ENCODE measurements at regions not wholly inside any gene's neighbourhood (a gene's known extent, or its start where the extent isn't known, plus 50 kb on each side); places are given as distances from the start of the nearest gene placed in this dataset.

- Histone ChIP-seq H3K79me2 (replicated peaks; ENCODE audit: insufficient read depth, low read length) (no peaks in the 10 kb centered on the region), H3K9me2 (ENCODE audit: insufficient read depth, low read length) (no peaks in the 10 kb centered on the region), H2AFZ (ENCODE audit: low read depth, low read length) (no peak overlapping the region), H3K36me3 (ENCODE audit: insufficient read depth, low read length) (no peaks in the 10 kb centered on the region), H3K9me3 (ENCODE audit: low read length) (no peaks in the 10 kb centered on the region), H3K9ac (ENCODE audit: low read length) (no peak overlapping the region), H3F3A (ENCODE audit: insufficient read depth, low read length, poor library complexity, severe bottlenecking) (peaks cover 10% of the 10 kb centered on the region), H3K4me3 (ENCODE audit: low read length) (no peak overlapping the region), H3K4me2 (ENCODE audit: low read length) (no peak overlapping the region), H3K27ac (ENCODE audit: low read length) (no peak overlapping the region), H4K20me1 (ENCODE audit: insufficient read depth) (no peaks in the 10 kb centered on the region), H3K27me3 (ENCODE audit: insufficient read depth, low read depth, low read length) (no peaks in the 10 kb centered on the region)
- TF ChIP-seq POLR2AphosphoS5 (IDR thresholded peaks at IDR 0.05) (no peak), EZH2 (IDR thresholded peaks at IDR 0.05; ENCODE audit: borderline replicate concordance, insufficient read depth, low read length, poor library complexity, severe bottlenecking) (no peak), MXI1 (conservative IDR thresholded peaks at IDR 0.05; ENCODE audit: poor library complexity, severe bottlenecking) (no peak), EP300 (conservative IDR thresholded peaks at IDR 0.05; ENCODE audit: poor library complexity, severe bottlenecking) (no peak), REST (IDR thresholded peaks at IDR 0.05; ENCODE audit: borderline replicate concordance) (no peak), TAF1 (IDR thresholded peaks at IDR 0.05; ENCODE audit: low read depth) (no peak)
Measured at GRCh38 chr2:234592541-234592940, 95.7 kb upstream of the ARL4C start.

- H3K36me3 ChIP-seq (ENCODE audit: insufficient read depth, low read length) = no peaks in the 10 kb centered on the region
- TF ChIP-seq TAF1 (IDR thresholded peaks at IDR 0.05; ENCODE audit: low read depth) (no peak), MXI1 (conservative IDR thresholded peaks at IDR 0.05; ENCODE audit: poor library complexity, severe bottlenecking) (no peak), CTCF (IDR thresholded peaks at IDR 0.05; ENCODE audit: poor library complexity, severe bottlenecking) (no peak), REST (IDR thresholded peaks at IDR 0.05; ENCODE audit: borderline replicate concordance) (no peak), POLR2AphosphoS5 (IDR thresholded peaks at IDR 0.05) (no peak), EZH2 (IDR thresholded peaks at IDR 0.05; ENCODE audit: borderline replicate concordance, insufficient read depth, low read length, poor library complexity, severe bottlenecking) (no peak)
Measured at GRCh38 chr2:234590076-234590475, 93.2 kb upstream of the ARL4C start.

More at GRCh38 chr2:234590076-234590475, 93.2 kb upstream of the ARL4C start:
- Histone ChIP-seq H3K79me2 (replicated peaks; ENCODE audit: insufficient read depth, low read length) (no peaks in the 10 kb centered on the region), H4K20me1 (ENCODE audit: insufficient read depth) (no peaks in the 10 kb centered on the region), H3K9me2 (ENCODE audit: insufficient read depth, low read length) (no peaks in the 10 kb centered on the region), H3K27me3 (ENCODE audit: insufficient read depth, low read depth, low read length) (no peaks in the 10 kb centered on the region), H2AFZ (ENCODE audit: low read depth, low read length) (no peak overlapping the region), H3K9me3 (ENCODE audit: low read length) (no peaks in the 10 kb centered on the region), H3F3A (ENCODE audit: insufficient read depth, low read length, poor library complexity, severe bottlenecking) (no peaks in the 10 kb centered on the region), H3K4me2 (ENCODE audit: low read length) (no peak overlapping the region), H3K27ac (ENCODE audit: low read length) (no peak overlapping the region), H3K4me3 (ENCODE audit: low read length) (no peak overlapping the region), H3K9ac (ENCODE audit: low read length) (no peak overlapping the region)
